HEK293 (cell line): ENCODE measurements at regions not wholly inside any gene's neighbourhood (a gene's known extent, or its start where the extent isn't known, plus 50 kb on each side); places are given as distances from the start of the nearest gene placed in this dataset.

Experiments
- CTCF ChIP-seq: fragments of 450-650 bp; formaldehyde crosslinking; IDR thresholded peaks from 2 replicates; pipeline ENCODE4 v1.5.1; 2016; ENCODE audit warnings: missing biosample characterization, missing genetic modification characterization
- MYNN ChIP-seq: fragments of 450-650 bp; formaldehyde crosslinking; IDR thresholded peaks from 2 replicates; pipeline ENCODE4 v1.5.1; 2016; ENCODE audit warnings: missing biosample characterization, missing genetic modification characterization, borderline replicate concordance
- ZNF18 ChIP-seq: fragments of 450-650 bp; formaldehyde crosslinking; IDR thresholded peaks from 2 replicates; pipeline ENCODE4 v1.5.1; 2016; ENCODE audit warnings: missing biosample characterization, missing genetic modification characterization
- ZNF274 ChIP-seq, 2 experiments: fragments of 200-500 bp in 1 of 2; fragments of 450-650 bp in 1 of 2; sonication (Bioruptor generic) in 1 of 2; formaldehyde crosslinking in 1 of 2; IDR thresholded peaks; 2 replicates each; pipeline versions ENCODE4 v1.5.1 to v1.6.1; 2014 to 2016; ENCODE audit warnings: borderline replicate concordance in 1 of 2, inconsistent platforms in 1 of 2, low read length in 1 of 2, missing biosample characterization in 1 of 2, missing genetic modification characterization in 1 of 2
- ZNF311 ChIP-seq: fragments of 450-650 bp; formaldehyde crosslinking; IDR thresholded peaks from 2 replicates; pipeline ENCODE4 v1.5.1; 2017; ENCODE audit warnings: missing biosample characterization, missing genetic modification characterization, borderline replicate concordance
- ZNF335 ChIP-seq: fragments of 450-650 bp; formaldehyde crosslinking; conservative IDR thresholded peaks from 2 replicates; pipeline ENCODE4 v1.5.1; 2016; ENCODE audit warnings: missing biosample characterization, missing genetic modification characterization
- ZNF530 ChIP-seq: fragments of 450-650 bp; formaldehyde crosslinking; IDR thresholded peaks from 2 replicates; pipeline ENCODE4 v1.5.1; 2016; ENCODE audit warnings: low read depth, missing biosample characterization, missing genetic modification characterization

GRCh38 chr2:234331966-234332365 is 164.9 kb downstream of the ARL4C start:
- TF ChIP-seq CTCF (tag by site-specific recombination) (no peak), ZNF311 (tag by site-specific recombination) (no peak), ZNF530 (tag by site-specific recombination) (no peak), ZNF335 (no peak), ZNF274 (IDR thresholded peaks at IDR 0.05; ENCODE audit: low read length) (no peak), ZNF274 (tag by site-specific recombination; IDR thresholded peaks at IDR 0.05; ENCODE audit: borderline replicate concordance) (no peak), MYNN (tag by site-specific recombination) (no peak), ZNF18 (tag by site-specific recombination) (no peak)
